ENCODE measurements at regions not wholly inside any gene's neighbourhood (a gene's known extent, or its start where the extent isn't known, plus 50 kb on each side); places are given as distances from the start of the nearest gene placed in this dataset.

GRCh38 chr13:58594747-58595600 lies 963.4 kb downstream of the PCDH17 start:
- Mint-ChIP-seq H3K4me3 (ENCODE audit: unreplicated experiment) (no peak overlapping the region), H3K9me3 (ENCODE audit: unreplicated experiment) (peaks cover 15% of the 10 kb centered on the region), H3K27ac (ENCODE audit: low read depth, unreplicated experiment) (no peak overlapping the region), H3K27me3 (ENCODE audit: insufficient read depth, unreplicated experiment) (no peaks in the 10 kb centered on the region), H3K36me3 (ENCODE audit: insufficient read depth, unreplicated experiment) (no peaks in the 10 kb centered on the region), H3K4me1 (ENCODE audit: insufficient read depth, unreplicated experiment) (no peaks in the 10 kb centered on the region)
- no peak for TF ChIP-seq CTCF (IDR thresholded peaks at IDR 0.05; ENCODE audit: unreplicated experiment)
- ChIA-PET POLR2A (interaction anchor here (0.6 kb wide), 1 partner anchor 1858 kb away, joined by 3 read pairs; no protein-coding TSS in a partner anchor), CTCF (interaction anchor here (0.6 kb wide), 1 partner anchor 306 kb away, joined by 3 read pairs; no protein-coding TSS in a partner anchor)
- intact Hi-C loops (cut with micrococcal nuclease): no loop called here
- BruUV-seq (replicated peaks): no TSS peak
- no peak for DNase-seq (ENCODE audit: unreplicated experiment)

GRCh38 chr13:58597552-58597951 lies 966.0 kb downstream of the PCDH17 start:
- Mint-ChIP-seq H3K27me3 (ENCODE audit: insufficient read depth, unreplicated experiment) (peaks cover 11% of the 10 kb centered on the region), H3K36me3 (ENCODE audit: insufficient read depth, unreplicated experiment) (no peaks in the 10 kb centered on the region), H3K27ac (ENCODE audit: low read depth, unreplicated experiment) (no peak overlapping the region), H3K4me1 (ENCODE audit: insufficient read depth, unreplicated experiment) (no peaks in the 10 kb centered on the region), H3K9me3 (ENCODE audit: unreplicated experiment) (peaks cover 27% of the 10 kb centered on the region), H3K4me3 (ENCODE audit: unreplicated experiment) (no peak overlapping the region)
- no peak for TF ChIP-seq CTCF (IDR thresholded peaks at IDR 0.05; ENCODE audit: unreplicated experiment)
- CTCF ChIA-PET: no interaction called here
- BruUV-seq (replicated peaks): no TSS peak
- POLR2A ChIA-PET: no interaction called here
- no peak for DNase-seq (ENCODE audit: unreplicated experiment)
- intact Hi-C loops (cut with micrococcal nuclease): no loop called here

GRCh38 chr13:58598241-58598640 lies 966.7 kb downstream of the PCDH17 start:
- intact Hi-C loops (cut with micrococcal nuclease): no loop called here
- POLR2A ChIA-PET: no interaction called here
- CTCF ChIA-PET: no interaction called here
- no peak for DNase-seq (ENCODE audit: unreplicated experiment)
- Mint-ChIP-seq H3K36me3 (ENCODE audit: insufficient read depth, unreplicated experiment) (no peaks in the 10 kb centered on the region), H3K4me1 (ENCODE audit: insufficient read depth, unreplicated experiment) (no peaks in the 10 kb centered on the region), H3K27me3 (ENCODE audit: insufficient read depth, unreplicated experiment) (peaks cover 11% of the 10 kb centered on the region), H3K27ac (ENCODE audit: low read depth, unreplicated experiment) (no peak overlapping the region), H3K4me3 (ENCODE audit: unreplicated experiment) (no peak overlapping the region), H3K9me3 (ENCODE audit: unreplicated experiment) (peaks cover 29% of the 10 kb centered on the region)
- BruUV-seq (replicated peaks): no TSS peak
- no peak for TF ChIP-seq CTCF (IDR thresholded peaks at IDR 0.05; ENCODE audit: unreplicated experiment)

- no peak for TF ChIP-seq CTCF (IDR thresholded peaks at IDR 0.05; ENCODE audit: unreplicated experiment)
- H3K9me3 Mint-ChIP-seq (ENCODE audit: unreplicated experiment): peaks cover 47% of the 10 kb centered on the region
- ChIA-PET CTCF (no interaction called here), POLR2A (no interaction called here)
- H3K27me3 Mint-ChIP-seq (ENCODE audit: insufficient read depth, unreplicated experiment): no peaks in the 10 kb centered on the region
- no peak for DNase-seq (ENCODE audit: unreplicated experiment)
- no peak overlapping the region for H3K27ac Mint-ChIP-seq (ENCODE audit: low read depth, unreplicated experiment)
- H3K36me3 Mint-ChIP-seq (ENCODE audit: insufficient read depth, unreplicated experiment): no peaks in the 10 kb centered on the region
- H3K4me1 Mint-ChIP-seq (ENCODE audit: insufficient read depth, unreplicated experiment): no peaks in the 10 kb centered on the region
- BruUV-seq (replicated peaks): no TSS peak
- intact Hi-C loops (cut with micrococcal nuclease): no loop called here
- no peak overlapping the region for H3K4me3 Mint-ChIP-seq (ENCODE audit: unreplicated experiment)
Measured at GRCh38 chr13:58611117-58611516, 979.6 kb downstream of the PCDH17 start.
